ENCODE measurements at regions not wholly inside any gene's neighbourhood (a gene's known extent, or its start where the extent isn't known, plus 50 kb on each side); places are given as distances from the start of the nearest gene placed in this dataset.
A peak's percentile ranks its signal among the peaks of the same experiment; 100 is the strongest.
"Not testable (repeated sequence)": the region's sequence is repeated elsewhere in the genome, so short reads cannot be mapped to it uniquely, and the experiment has no call there.

DNA sequence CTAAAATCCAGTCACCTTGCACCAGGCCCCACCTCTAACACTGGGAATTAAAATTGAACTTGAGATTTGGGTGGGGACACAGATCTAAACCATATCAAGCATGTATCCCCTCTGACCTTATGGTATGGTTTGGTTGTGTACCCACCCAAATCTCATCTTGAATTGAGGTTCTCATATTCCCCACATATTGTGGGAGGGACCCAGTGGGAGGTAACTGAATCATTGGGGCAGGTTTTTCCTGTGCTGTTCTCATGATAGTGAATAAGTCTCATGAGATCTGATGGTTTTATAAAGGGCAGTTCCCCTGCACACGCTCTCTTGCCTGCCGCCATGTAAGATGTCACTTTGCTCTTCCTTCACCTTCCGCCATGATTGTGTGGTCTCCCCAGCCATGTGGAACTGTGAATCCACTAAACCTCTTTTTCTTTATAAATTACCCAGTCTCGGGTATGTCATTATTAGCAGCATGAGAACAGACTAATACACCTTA is 451.7 kb downstream of the PCNX1 start:
- DNase-seq (ENCODE audit: extremely low read depth in 1 of 4, low spot score in 3 of 4); H3K4me3 ChIP-seq; H3K9me3 ChIP-seq (replicated peaks; ENCODE audit: control insufficient read depth, insufficient read depth, low read depth, low read length); H3K9ac ChIP-seq (ENCODE audit: insufficient read depth in 1 of 2, low read depth in 2 of 2, low read length in 2 of 2); ATAC-seq; in situ Hi-C loops (cut with MboI); H4K20me1 ChIP-seq (replicated peaks; ENCODE audit: control insufficient read depth, insufficient read depth, low read length); H3K27me3 ChIP-seq (ENCODE audit: control insufficient read depth in 2 of 2, insufficient read depth in 2 of 2, low read length in 2 of 2); H3K9me1 ChIP-seq (ENCODE audit: control insufficient read depth, insufficient read depth, low read length); CTCF ChIA-PET (ENCODE audit: low intra/inter-chr PET ratio); H3K4me2 ChIP-seq (ENCODE audit: insufficient read depth, low read length); POLR2A ChIA-PET; H3K27ac ChIP-seq (ENCODE audit: extremely low read depth, low read depth, low read length); FAIRE-seq; BruUV-seq (replicated peaks); H2AFZ ChIP-seq (ENCODE audit: low read depth, low read length); H3K36me3 ChIP-seq (ENCODE audit: control insufficient read depth, insufficient read depth, low read length); intact Hi-C loops (cut with micrococcal nuclease); TF ChIP-seq FOXM1 (CRISPR knock-in tag; IDR thresholded peaks at IDR 0.05; ENCODE audit: low read depth): not testable (repeated sequence)
- Histone ChIP-seq H3K4me1 (replicated peaks in 1 of 2; ENCODE audit: control insufficient read depth in 2 of 2, insufficient read depth in 2 of 2, low read length in 2 of 2) (peaks cover 9 to 49% of the 10 kb centered on the region in 2 experiments), H3K79me2 (ENCODE audit: control insufficient read depth, insufficient read depth, low read length) (peaks cover 20% of the 10 kb centered on the region; the same call in 2 of the 3 replicates)
- WGBS (ENCODE audit: insufficient coverage, low coverage, missing lambda C conversion rate), result 91% methylated on average over 3 of the region's 4 CpGs
- TF ChIP-seq, protein P1, sequence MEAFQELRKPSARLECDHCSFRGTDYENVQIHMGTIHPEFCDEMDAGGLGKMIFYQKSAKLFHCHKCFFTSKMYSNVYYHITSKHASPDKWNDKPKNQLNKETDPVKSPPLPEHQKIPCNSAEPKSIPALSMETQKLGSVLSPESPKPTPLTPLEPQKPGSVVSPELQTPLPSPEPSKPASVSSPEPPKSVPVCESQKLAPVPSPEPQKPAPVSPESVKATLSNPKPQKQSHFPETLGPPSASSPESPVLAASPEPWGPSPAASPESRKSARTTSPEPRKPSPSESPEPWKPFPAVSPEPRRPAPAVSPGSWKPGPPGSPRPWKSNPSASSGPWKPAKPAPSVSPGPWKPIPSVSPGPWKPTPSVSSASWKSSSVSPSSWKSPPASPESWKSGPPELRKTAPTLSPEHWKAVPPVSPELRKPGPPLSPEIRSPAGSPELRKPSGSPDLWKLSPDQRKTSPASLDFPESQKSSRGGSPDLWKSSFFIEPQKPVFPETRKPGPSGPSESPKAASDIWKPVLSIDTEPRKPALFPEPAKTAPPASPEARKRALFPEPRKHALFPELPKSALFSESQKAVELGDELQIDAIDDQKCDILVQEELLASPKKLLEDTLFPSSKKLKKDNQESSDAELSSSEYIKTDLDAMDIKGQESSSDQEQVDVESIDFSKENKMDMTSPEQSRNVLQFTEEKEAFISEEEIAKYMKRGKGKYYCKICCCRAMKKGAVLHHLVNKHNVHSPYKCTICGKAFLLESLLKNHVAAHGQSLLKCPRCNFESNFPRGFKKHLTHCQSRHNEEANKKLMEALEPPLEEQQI (IDR thresholded peaks at IDR 0.05), result peak; percentile 75
- 0 out of 2 replicates have a peak, but pooled peaks have one; percentile 17 for TF ChIP-seq CBX1 (IDR thresholded peaks at IDR 0.05; ENCODE audit: low read depth)
- peak; percentile 66; the same call in 1 of the 2 replicates for TF ChIP-seq CC2D1A (IDR thresholded peaks at IDR 0.05)
- TF ChIP-seq, protein P2, sequence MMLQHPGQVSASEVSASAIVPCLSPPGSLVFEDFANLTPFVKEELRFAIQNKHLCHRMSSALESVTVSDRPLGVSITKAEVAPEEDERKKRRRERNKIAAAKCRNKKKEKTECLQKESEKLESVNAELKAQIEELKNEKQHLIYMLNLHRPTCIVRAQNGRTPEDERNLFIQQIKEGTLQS (IDR thresholded peaks at IDR 0.05), result peak; percentile 15; the same call in 1 of the 2 replicates
- TF ChIP-seq, protein P2 (CRISPR knock-in tag; conservative IDR thresholded peaks at IDR 0.05), result not testable (repeated sequence)
- TF ChIP-seq NR2C1 (IDR thresholded peaks at IDR 0.05), result peak; percentile 68
- TF ChIP-seq NR2C1 (tag; IDR thresholded peaks at IDR 0.05), result 0 out of 2 replicates have a peak, but pooled peaks have one; percentile 36
- TF ChIP-seq, protein P3, sequence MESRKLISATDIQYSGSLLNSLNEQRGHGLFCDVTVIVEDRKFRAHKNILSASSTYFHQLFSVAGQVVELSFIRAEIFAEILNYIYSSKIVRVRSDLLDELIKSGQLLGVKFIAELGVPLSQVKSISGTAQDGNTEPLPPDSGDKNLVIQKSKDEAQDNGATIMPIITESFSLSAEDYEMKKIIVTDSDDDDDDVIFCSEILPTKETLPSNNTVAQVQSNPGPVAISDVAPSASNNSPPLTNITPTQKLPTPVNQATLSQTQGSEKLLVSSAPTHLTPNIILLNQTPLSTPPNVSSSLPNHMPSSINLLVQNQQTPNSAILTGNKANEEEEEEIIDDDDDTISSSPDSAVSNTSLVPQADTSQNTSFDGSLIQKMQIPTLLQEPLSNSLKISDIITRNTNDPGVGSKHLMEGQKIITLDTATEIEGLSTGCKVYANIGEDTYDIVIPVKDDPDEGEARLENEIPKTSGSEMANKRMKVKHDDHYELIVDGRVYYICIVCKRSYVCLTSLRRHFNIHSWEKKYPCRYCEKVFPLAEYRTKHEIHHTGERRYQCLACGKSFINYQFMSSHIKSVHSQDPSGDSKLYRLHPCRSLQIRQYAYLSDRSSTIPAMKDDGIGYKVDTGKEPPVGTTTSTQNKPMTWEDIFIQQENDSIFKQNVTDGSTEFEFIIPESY (CRISPR knock-in tag; IDR thresholded peaks at IDR 0.05), result peak; percentile 80
- TF ChIP-seq FOXM1 (IDR thresholded peaks at IDR 0.05; ENCODE audit: low read depth), result peak; percentile 37; the same call in 1 of the 2 replicates
- TF ChIP-seq YY1 (IDR thresholded peaks at IDR 0.05; ENCODE audit: borderline replicate concordance in 1 of 3, control insufficient read depth in 1 of 3, extremely low read depth in 1 of 3, insufficient read depth in 3 of 3, insufficient read length in 1 of 3, insufficient replicate concordance in 2 of 3, low read depth in 1 of 3, low read length in 2 of 3), result peak in 1 of 3 experiments; percentile 8

Measured in K562 (cell line).